GM21825 (cell line): ENCODE measurements at regions not wholly inside any gene's neighbourhood (a gene's known extent, or its start where the extent isn't known, plus 50 kb on each side); places are given as distances from the start of the nearest gene placed in this dataset.

Experiments used
- ATAC-seq: cut with Tn5 transposase; IDR thresholded peaks from one replicate; pipeline ENCODE4 v1.9.1; 2021; ENCODE audit warnings: mild to moderate bottlenecking, moderate library complexity; ENCODE audit not compliant: unreplicated experiment

DNA sequence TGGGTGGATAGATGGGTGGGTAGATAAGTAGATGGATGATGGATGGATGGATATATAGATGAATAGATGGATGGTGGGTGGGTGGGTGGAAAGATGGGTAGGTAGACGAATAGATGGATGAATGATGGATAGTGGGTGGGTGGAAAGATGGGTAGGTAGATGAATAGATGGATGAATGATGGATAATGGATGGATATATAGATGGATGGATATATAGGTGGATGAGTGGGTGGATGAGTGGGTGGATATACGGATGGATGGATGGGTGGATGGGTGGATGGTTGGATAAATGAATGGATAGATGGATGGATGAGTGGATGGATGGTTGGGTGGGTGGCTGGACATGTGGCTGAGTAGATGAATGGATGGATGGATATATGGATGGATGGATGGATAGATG, 53.1 kb upstream of the THY1 start:
- ATAC-seq, result no peak

DNA sequence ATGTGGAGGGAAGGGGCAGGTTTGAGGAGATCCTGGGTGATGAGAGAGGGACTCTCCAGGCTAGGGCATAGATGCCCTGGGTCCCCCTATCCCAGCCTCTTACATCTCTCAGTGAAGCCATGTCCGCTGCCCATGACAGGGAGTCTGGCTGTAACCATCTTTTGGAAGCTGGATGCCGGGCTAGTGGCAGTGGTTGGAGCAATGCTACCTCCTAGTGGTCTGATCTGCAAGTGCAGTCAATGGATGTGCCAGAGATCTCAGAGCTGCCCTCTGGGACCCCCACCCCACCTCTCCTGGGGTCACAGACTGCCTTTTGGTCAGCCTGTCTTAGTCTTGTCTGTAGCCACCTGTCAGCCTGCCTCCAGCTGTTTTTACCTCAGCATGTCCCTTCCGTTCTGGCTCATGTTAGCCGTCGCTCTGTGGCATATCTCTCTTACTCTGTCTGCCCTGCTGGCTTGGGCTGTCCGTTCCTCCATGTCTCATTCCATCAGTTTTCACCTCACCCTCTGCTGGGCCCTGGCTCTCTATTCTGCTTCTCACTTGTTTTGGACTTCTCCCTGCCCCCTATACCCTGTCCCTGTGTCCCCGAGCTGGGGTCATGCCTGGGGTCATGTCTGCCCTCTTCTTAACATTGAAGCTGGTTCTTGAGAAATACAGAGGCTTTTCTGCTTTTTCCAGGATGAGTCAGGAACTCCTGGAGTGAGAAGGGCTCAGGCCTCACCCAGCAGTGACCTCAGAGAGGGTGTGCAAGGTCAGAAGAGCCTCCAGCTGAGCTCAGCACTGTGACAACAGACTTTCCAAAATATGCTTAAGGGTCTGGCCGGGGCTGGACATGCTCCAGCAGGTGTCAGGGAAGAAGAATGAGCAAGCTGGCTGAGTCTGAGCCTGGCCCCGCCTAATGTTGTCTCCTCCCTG, 52.0 kb upstream of the THY1 start:
- no peak for ATAC-seq

DNA sequence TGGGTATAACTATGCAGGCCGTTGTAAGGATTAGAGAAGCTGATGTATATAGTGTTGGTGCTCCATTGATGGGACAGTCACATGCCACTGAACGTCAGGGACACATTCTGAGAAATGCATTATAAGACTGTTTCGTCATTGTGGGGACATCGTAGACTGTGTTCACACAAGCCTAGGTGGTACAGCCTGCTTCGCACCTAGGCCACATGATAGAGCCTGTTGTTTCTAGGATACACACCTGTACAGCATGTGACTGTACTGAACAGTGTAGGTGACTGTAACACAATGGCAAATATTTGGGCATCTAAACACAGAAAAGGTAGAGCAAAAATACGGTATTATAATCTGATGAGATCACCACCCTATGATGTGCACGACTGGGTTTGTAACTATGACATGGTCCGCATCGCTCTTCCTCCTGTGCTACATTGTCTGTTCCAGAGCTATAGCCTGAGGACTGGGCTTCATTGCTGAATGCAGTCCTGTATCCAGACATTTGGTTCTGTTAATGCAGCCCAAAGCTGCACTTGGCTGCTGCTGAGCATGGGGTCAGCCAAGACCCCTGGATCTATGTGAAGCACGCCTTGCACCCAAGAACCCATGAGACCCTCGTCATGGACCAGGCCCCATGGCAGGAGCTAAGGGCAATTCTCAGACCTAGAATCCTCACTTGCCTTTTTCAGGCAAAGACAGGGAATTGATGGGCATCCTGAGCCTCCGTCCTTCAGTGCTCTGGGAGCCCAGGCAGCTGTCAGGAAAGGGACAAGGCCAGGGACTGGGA, 51.1 kb upstream of the THY1 start:
- no peak for ATAC-seq

DNA sequence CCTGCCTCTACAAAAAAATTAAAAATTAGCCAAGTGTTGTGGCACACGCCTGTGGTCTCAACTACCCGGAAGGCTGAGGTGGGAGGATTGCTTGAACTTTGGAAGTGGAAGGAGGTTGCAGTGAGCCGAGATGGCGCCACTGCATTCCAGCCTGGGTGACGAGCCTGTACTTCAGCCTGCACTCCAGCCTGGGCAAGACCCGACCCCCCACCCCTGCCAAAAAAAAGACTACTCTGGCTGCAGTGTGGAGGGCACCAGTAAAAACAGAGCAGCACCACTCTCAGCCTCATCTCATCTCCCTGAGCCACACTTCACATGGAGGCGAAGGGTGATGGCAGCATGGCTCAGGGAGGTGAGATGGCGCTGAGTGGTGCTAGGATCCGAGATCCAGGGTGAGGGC, 50.3 kb upstream of the THY1 start:
- no peak for ATAC-seq

DNA sequence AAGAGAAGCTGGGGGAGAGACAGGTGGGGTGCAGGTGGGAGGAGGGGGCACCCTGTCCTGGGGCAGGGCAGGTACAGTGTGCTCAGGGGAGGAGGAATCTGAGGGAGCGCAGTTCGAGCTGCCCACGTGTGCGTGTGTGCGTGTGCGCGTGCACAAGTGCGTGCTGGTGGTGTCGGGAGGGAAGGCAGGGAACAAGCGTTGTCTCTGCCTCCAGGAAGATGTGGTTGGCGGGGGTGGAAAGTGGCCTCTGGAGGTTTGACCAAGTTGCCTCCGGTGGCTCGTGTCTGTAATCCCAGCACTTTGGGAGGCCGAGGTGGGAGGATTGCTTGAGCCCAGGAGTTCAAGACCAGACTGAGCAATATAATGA, 49.9 kb upstream of the THY1 start:
- ATAC-seq, result no peak
